ENCODE measurements at regions not wholly inside any gene's neighbourhood (a gene's known extent, or its start where the extent isn't known, plus 50 kb on each side); places are given as distances from the start of the nearest gene placed in this dataset.

DNA sequence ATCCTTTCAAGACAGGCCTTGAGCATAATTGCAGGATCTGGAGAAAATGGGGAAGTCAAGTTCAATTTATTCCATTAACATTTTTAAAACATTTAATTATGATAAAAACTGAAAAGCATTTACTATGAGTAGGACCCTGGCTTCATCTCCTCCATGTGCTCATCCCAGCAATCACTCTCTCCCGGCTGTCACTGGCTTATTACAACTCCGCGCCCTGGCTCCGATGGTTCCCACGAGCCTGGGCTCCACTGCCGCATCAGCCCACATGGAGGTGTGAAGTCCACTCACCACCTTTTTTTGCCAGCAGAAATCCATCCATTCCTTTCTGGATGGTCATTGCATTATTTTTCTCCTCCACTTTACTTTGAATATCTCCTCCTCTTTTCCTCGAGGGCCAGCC, 194.4 kb downstream of the EMP1 start:
- TF ChIP-seq HDGF (IDR thresholded peaks at IDR 0.05; ENCODE audit: borderline replicate concordance): no peak
- TF ChIP-seq SUZ12 (IDR thresholded peaks at IDR 0.05): no peak
- TF ChIP-seq, protein P1, sequence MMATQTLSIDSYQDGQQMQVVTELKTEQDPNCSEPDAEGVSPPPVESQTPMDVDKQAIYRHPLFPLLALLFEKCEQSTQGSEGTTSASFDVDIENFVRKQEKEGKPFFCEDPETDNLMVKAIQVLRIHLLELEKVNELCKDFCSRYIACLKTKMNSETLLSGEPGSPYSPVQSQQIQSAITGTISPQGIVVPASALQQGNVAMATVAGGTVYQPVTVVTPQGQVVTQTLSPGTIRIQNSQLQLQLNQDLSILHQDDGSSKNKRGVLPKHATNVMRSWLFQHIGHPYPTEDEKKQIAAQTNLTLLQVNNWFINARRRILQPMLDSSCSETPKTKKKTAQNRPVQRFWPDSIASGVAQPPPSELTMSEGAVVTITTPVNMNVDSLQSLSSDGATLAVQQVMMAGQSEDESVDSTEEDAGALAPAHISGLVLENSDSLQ (IDR thresholded peaks at IDR 0.05): no peak
- no peak for TF ChIP-seq SP1 (IDR thresholded peaks at IDR 0.05)
- no peak for TF ChIP-seq FOXK2 (IDR thresholded peaks at IDR 0.05)
- no peak for TF ChIP-seq FOXA1 (IDR thresholded peaks at IDR 0.05)
- no peak for TF ChIP-seq ARNT (IDR thresholded peaks at IDR 0.05)
- no peak for TF ChIP-seq TARDBP (IDR thresholded peaks at IDR 0.05)

Data from HEK293T (cell line).